Heart right ventricle (tissue), 16 donors: ENCODE measurements at regions not wholly inside any gene's neighbourhood (a gene's known extent, or its start where the extent isn't known, plus 50 kb on each side); places are given as distances from the start of the nearest gene placed in this dataset.

Experiments
- ATAC-seq, 8 donors: fragments of 200-7000 bp; cut with Tn5 transposase; one replicate each; pipeline ENCODE4 v1.9.1; 2020; ENCODE audit warnings: mild to moderate bottlenecking in 8 of 8, moderate library complexity in 8 of 8, moderate number of reproducible peaks in 1 of 8
- DNase-seq, 2 donors: peaks; one replicate each; pipeline ENCODE4 v3.0.0-alpha.2; 2020
- H3K27ac ChIP-seq, 10 donors: fragments of 200-600 bp; sonication (generic) in 2 of 10; one replicate each; pipeline versions ENCODE4 v1.5.0 to v1.8.0; 2020 to 2022; ENCODE audit warnings: mild to moderate bottlenecking in 3 of 10
- H3K27me3 ChIP-seq, 7 donors: fragments of 200-600 bp; one replicate each; pipeline ENCODE4 v1.8.0; 2021 to 2022; ENCODE audit warnings: mild to moderate bottlenecking in 2 of 7
- H3K36me3 ChIP-seq, 9 donors: fragments of 200-600 bp; sonication (generic) in 1 of 9; one replicate each; pipeline versions ENCODE4 v1.5.0 to v1.8.0; 2020 to 2022; ENCODE audit warnings: mild to moderate bottlenecking in 2 of 9
- H3K4me1 ChIP-seq, 9 donors: fragments of 200-600 bp; sonication (generic) in 1 of 9; one replicate each; pipeline versions ENCODE4 v1.5.0 to v1.8.0; 2020 to 2022; ENCODE audit warnings: mild to moderate bottlenecking in 4 of 9
- H3K4me3 ChIP-seq, 10 donors: fragments of 200-600 bp; sonication (generic) in 2 of 10; one replicate each; pipeline versions ENCODE4 v1.5.0 to v1.8.0; 2020 to 2022; ENCODE audit warnings: mild to moderate bottlenecking in 7 of 10, moderate library complexity in 2 of 10
- H3K9me3 ChIP-seq, 11 donors: fragments of 200-600 bp in 10 of 11; sonication (generic) in 2 of 11; one replicate each; pipeline versions ENCODE4 v1.5.0 to v1.8.0; 2013 to 2022; ENCODE audit warnings: mild to moderate bottlenecking in 2 of 11, control low read depth in 1 of 11, moderate library complexity in 1 of 11
- CTCF ChIP-seq, 9 donors: fragments of 200-600 bp; sonication (generic) in 2 of 9; IDR thresholded peaks; one replicate each; pipeline versions ENCODE4 v1.5.0 to v1.8.0; 2021 to 2022; ENCODE audit warnings: antibody characterized with exemption in 9 of 9, mild to moderate bottlenecking in 5 of 9, moderate library complexity in 1 of 9
- WGBS, 2 donors: extraction: QIAGEN DNeasy Blood & Tissue Kit; methylation state at CpG; one replicate each; pipeline ENCODE4 v1.1.7; 2013; ENCODE audit warnings: inconsistent platforms in 1 of 2; 5-methylcytosine and 5-hydroxymethylcytosine counted together
- intact Hi-C, 10 donors: fragments of 100-400 bp; cut with DNase I; formaldehyde crosslinking; loops; one replicate each; pipeline versions ENCODE4 v1.11.1 to v1.14.2; 2022
- donor health status: Arrhythmogenic right ventricular cardiomyopathy.
- donor health status: ischemic (EF 13 %, LVEDD 7.1; RV severe dilation, severe dysfunction).
- donor health status: healthy with polysubstance abuse.
- donor health status: DM: no; HTN: yes; CAD: no.
- donor health status: DM: no; HTN: no; CAD: no.
- donor health status: ischemic (EF 25% LVEDD 6.9; RV normal size, moderate dysfunction).
- donor health status: ischemic (EF 25% LVEDD 5.7; RV mildly dilated, moderate dysfunction).
- donor health status: healthy.
- donor health status: DM: yes; HTN: yes; CAD: no.
- donor health status: Ischemic cardiomyopathy.
- donor health status: ischemic (EF 35%, LVEDD 5.7; RV mildly dilated, moderate dysfunction).
- donor health status: nonischemic (EF 11% LVEDD 7.7; RV severe dilation, severe dysfunction).
- donor health status: DM: yes; HTN: yes; CAD: no.
- donor health status: PGD.
- donor health status: ischemic (EF 29% LVEDD 5.4; RV normal size, mild dysfunction).
- donor health status: nonischemic (EF 23%, LVEDD 6.1; RV moderate dilation, normal function).

GRCh38 chr2:207409517-207409916 is 120.2 kb upstream of the CREB1 start:
- Histone ChIP-seq H3K36me3 (no peaks in the 10 kb centered on the region), H3K9me3 (no peaks in the 10 kb centered on the region), H3K4me1 (peaks cover 0 to 23% (median 13%) of the 10 kb centered on the region in 9 donors), H3K27ac (peak overlapping the region in 2 of 10 donors; percentile 6 to 19), H3K4me3 (no peak overlapping the region), H3K27me3 (no peaks in the 10 kb centered on the region)
- TF ChIP-seq CTCF (IDR thresholded peaks at IDR 0.05): no peak
- intact Hi-C loops: no loop called here
- peak in 4 of 8 donors; percentile 33 to 54 (median 34) for ATAC-seq
- WGBS, 2 donors: 41 to 56% methylated on average over 4 of the region's 4 CpGs
- DNase-seq: no peak

GRCh38 chr2:207412787-207413310 is 116.9 kb upstream of the CREB1 start:
- Histone ChIP-seq H3K27me3 (no peaks in the 10 kb centered on the region), H3K36me3 (no peaks in the 10 kb centered on the region), H3K4me3 (no peak overlapping the region), H3K9me3 (no peaks in the 10 kb centered on the region), H3K27ac (no peak overlapping the region), H3K4me1 (peaks cover 0 to 19% (median 12%) of the 10 kb centered on the region in 9 donors)
- WGBS, 2 donors: 75% methylated on average over 6 of the region's 6 CpGs
- intact Hi-C loops: no loop called here
- ATAC-seq (no peak), DNase-seq (no peak)
- TF ChIP-seq CTCF (IDR thresholded peaks at IDR 0.05): no peak

GRCh38 chr2:207413376-207413907 is 116.3 kb upstream of the CREB1 start:
- no peaks in the 10 kb centered on the region for H3K9me3 ChIP-seq
- intact Hi-C loops: no loop called here
- no peaks in the 10 kb centered on the region for H3K27me3 ChIP-seq
- ATAC-seq (no peak), DNase-seq (no peak)
- no peak for TF ChIP-seq CTCF (IDR thresholded peaks at IDR 0.05)
- H3K4me1 ChIP-seq: peaks cover 0 to 14% (median 6%) of the 10 kb centered on the region in 9 donors
- H3K36me3 ChIP-seq: no peaks in the 10 kb centered on the region
- no peak overlapping the region for H3K27ac ChIP-seq
- H3K4me3 ChIP-seq: no peak overlapping the region
- WGBS, 2 donors: 84 to 86% methylated on average over 5 of the region's 5 CpGs

- intact Hi-C loops: no loop called here
- WGBS, 2 donors: 75 to 86% methylated on average over 3 of the region's 3 CpGs
- H3K9me3 ChIP-seq: no peaks in the 10 kb centered on the region
- no peak overlapping the region for H3K4me3 ChIP-seq
- no peaks in the 10 kb centered on the region for H3K36me3 ChIP-seq
- TF ChIP-seq CTCF (IDR thresholded peaks at IDR 0.05): no peak
- no peak overlapping the region for H3K27ac ChIP-seq
- no peak for ATAC-seq
- no peaks in the 10 kb centered on the region for H3K4me1 ChIP-seq
- no peaks in the 10 kb centered on the region for H3K27me3 ChIP-seq
- no peak for DNase-seq
Observed at GRCh38 chr2:207416111-207416510, 113.7 kb upstream of the CREB1 start.
